ENCODE measurements at regions not wholly inside any gene's neighbourhood (a gene's known extent, or its start where the extent isn't known, plus 50 kb on each side); places are given as distances from the start of the nearest gene placed in this dataset.

DNA sequence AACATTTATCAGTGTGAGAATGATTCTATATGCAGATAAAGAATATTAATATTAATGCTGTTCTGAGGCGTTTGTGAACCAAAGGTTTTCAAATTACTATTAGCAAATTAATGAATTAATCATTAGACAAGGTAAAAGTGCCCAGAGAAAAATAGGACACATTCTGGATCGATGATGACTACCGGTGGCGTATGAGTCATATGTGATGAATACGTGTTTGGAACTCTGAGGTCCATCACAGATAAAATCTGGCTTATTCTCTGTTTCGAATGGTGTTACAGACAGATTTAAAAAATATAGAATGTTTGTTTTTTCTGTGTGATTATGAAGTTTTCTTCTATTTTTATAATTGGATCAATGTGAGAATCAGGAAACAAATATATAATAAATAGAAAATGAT, 79.2 kb upstream of the RTL1 start:
- DNase-seq (ENCODE audit: insufficient read length) (no peak), FAIRE-seq (no peak)
- TF ChIP-seq POLR2A (IDR thresholded peaks at IDR 0.05; ENCODE audit: low read depth, low read length) (no peak), TAF1 (IDR thresholded peaks at IDR 0.05; ENCODE audit: borderline replicate concordance, low read depth, low read length) (no peak), POLR2AphosphoS5 (IDR thresholded peaks at IDR 0.05; ENCODE audit: low read depth, low read length) (no peak)

DNA sequence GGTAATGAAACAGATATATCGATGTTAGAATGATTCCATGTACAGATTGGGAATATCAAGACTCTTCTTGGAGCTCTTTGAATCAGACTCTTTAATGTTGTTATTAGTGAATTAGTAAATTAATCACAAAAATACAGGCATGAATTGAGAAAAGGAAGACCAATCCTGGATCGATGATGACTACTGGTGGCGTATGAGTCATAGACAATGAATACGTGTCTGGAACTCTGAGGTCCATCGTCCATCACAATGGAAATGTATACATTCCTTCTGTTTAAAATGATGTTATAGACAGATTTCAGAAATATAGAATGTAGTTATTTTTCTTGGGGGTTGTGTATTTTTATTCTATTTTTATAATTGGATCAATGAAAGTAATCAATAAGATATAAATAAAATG, 80.2 kb upstream of the RTL1 start:
- FAIRE-seq: no peak
- no peak for DNase-seq (ENCODE audit: insufficient read length)
- TF ChIP-seq POLR2AphosphoS5 (IDR thresholded peaks at IDR 0.05; ENCODE audit: low read depth, low read length) (no peak), TAF1 (IDR thresholded peaks at IDR 0.05; ENCODE audit: borderline replicate concordance, low read depth, low read length) (no peak), POLR2A (IDR thresholded peaks at IDR 0.05; ENCODE audit: low read depth, low read length) (no peak)

DNA sequence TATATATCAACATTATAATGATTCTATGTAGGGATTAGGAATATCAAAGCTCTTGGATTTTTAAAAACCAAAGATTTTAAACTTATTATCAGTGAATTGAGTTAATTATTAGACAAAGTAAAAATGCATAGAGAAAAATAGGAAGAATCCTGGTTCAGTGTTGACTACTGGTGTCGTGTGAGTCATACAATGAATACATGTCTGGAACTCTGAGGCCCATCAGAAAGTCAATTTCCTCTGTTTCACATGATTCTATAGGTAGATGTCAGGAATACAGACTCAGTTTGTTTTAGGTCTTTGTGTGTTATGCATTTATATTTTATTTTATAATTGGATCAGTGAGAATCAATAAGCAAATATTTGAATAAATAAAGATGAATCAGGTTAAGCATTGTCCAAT, 84.5 kb upstream of the RTL1 start:
- FAIRE-seq (no peak), DNase-seq (ENCODE audit: insufficient read length) (no peak)
- TF ChIP-seq POLR2A (IDR thresholded peaks at IDR 0.05; ENCODE audit: low read depth, low read length) (no peak), TAF1 (IDR thresholded peaks at IDR 0.05; ENCODE audit: borderline replicate concordance, low read depth, low read length) (no peak), POLR2AphosphoS5 (IDR thresholded peaks at IDR 0.05; ENCODE audit: low read depth, low read length) (no peak)

DNA sequence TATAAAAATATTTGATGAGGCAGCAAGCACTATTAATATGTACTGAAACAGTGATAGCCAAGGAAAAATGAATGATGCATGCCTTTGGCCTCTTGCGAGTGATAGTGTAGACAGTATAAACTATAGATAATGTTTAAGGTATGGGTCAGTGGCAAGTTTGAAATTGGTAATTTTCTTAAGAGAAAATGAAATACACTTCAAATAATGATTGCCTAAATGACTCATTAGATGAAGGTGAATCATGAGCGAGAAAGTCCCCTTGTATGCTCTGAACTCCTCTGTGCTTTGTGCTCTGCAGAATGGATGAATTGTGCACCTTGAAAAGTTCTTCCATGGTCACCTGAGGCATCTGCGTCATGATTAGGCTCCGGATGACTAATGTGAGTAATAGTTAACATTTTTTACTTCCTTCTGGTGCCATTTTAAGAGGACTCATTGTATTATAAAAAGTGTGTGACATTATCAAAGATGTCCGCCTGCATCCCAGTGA, 84.9 kb upstream of the RTL1 start:
- FAIRE-seq (no peak), DNase-seq (ENCODE audit: insufficient read length) (no peak)
- TF ChIP-seq TAF1 (IDR thresholded peaks at IDR 0.05; ENCODE audit: borderline replicate concordance, low read depth, low read length) (no peak), POLR2A (IDR thresholded peaks at IDR 0.05; ENCODE audit: low read depth, low read length) (no peak), POLR2AphosphoS5 (IDR thresholded peaks at IDR 0.05; ENCODE audit: low read depth, low read length) (no peak)

DNA sequence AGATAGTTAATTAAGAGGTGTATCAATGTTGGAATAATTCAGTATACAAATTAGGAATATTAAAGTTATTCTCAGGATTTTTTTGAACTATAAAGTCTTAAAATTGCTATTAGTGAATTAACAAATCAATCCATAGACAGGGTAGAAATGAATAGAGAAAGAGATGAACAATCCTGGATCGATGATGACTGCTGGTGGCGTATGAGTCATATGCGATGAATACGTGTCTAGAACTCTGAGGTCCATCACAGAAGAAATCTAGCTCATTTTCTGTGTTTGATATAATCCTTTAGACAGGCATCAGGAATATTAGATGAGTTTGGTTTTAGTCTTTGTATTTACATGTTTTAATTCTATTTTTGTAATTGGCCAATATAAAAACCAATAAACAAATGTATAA, 85.4 kb upstream of the RTL1 start:
- TF ChIP-seq TAF1 (IDR thresholded peaks at IDR 0.05; ENCODE audit: borderline replicate concordance, low read depth, low read length): no peak
- TF ChIP-seq POLR2AphosphoS5 (IDR thresholded peaks at IDR 0.05; ENCODE audit: low read depth, low read length): no peak
- no peak for TF ChIP-seq POLR2A (IDR thresholded peaks at IDR 0.05; ENCODE audit: low read depth, low read length)
- no peak for FAIRE-seq

DNA sequence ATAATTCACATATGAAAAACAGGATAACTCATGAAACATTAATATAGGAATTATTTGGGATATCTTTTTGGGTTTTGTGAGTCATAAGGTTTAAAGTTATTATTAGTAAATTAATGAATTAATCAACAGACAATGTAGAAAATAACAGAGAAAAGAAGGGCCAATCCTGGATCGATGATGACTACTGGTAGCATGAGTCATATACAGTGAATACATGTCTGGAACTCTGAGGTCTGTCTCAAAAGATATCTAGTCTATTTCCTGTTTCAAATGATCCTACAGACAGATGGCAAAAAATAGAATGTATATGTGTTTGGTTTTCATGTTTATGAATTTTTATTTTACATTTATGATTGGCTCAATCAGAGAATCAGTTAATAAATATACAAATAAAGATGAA, 86.4 kb upstream of the RTL1 start:
- FAIRE-seq (no peak), DNase-seq (ENCODE audit: insufficient read length) (no peak)
- TF ChIP-seq POLR2AphosphoS5 (IDR thresholded peaks at IDR 0.05; ENCODE audit: low read depth, low read length) (no peak), POLR2A (IDR thresholded peaks at IDR 0.05; ENCODE audit: low read depth, low read length) (no peak), TAF1 (IDR thresholded peaks at IDR 0.05; ENCODE audit: borderline replicate concordance, low read depth, low read length) (no peak)

More for the DNA sequence above, 85.4 kb upstream of the RTL1 start:
- no peak for DNase-seq (ENCODE audit: insufficient read length)

DNA sequence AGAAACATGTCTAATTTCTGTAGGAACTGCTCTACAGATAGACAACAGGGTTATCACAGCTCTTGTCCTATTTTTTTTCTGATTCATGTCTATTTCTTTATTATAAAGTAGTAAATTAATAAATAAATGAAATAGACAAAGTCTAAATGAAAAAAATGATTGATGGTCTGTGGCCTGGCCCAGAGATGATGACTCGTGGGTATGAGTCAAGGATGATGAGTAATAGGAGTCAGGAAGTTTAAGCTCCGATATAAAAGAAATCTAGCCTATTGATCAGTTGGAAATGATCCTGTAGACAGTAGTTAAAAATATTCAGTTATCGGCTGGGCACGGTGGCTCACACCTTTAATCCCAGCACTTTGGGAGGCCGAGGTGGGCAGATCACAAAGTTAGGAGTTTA, 90.6 kb upstream of the RTL1 start:
- DNase-seq (ENCODE audit: insufficient read length) (no peak), FAIRE-seq (no peak)
- TF ChIP-seq POLR2A (IDR thresholded peaks at IDR 0.05; ENCODE audit: low read depth, low read length) (no peak), POLR2AphosphoS5 (IDR thresholded peaks at IDR 0.05; ENCODE audit: low read depth, low read length) (no peak), TAF1 (IDR thresholded peaks at IDR 0.05; ENCODE audit: borderline replicate concordance, low read depth, low read length) (no peak)

DNA sequence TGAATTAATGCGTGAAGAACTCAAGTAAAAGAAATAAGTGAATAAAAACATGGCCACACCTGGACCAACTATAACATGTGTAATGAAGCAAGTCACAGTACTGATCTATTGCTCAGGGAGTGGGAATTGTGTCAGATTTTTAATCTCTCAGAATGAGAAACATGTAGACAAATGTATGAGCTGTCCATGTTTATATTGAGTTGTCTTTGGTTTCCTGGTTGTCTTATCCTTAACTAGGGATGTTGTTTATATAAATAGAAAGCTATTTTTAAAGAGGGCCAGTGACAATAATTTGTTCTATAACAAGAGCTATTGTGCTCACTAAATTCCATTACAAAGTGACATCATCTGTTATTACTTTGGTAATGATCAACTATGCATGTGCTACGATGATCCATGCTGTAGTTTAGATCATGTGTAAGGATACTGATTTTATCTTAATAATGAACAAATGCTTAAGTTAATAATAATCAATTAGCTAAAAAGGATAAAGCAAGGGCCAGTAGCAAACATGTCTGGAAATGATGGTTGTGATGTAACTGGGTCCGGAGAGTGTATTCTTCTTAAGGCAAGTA, 91.3 kb upstream of the RTL1 start:
- FAIRE-seq (no peak), DNase-seq (ENCODE audit: insufficient read length) (no peak)
- TF ChIP-seq POLR2AphosphoS5 (IDR thresholded peaks at IDR 0.05; ENCODE audit: low read depth, low read length) (no peak), POLR2A (IDR thresholded peaks at IDR 0.05; ENCODE audit: low read depth, low read length) (no peak), TAF1 (IDR thresholded peaks at IDR 0.05; ENCODE audit: borderline replicate concordance, low read depth, low read length) (no peak)

DNA sequence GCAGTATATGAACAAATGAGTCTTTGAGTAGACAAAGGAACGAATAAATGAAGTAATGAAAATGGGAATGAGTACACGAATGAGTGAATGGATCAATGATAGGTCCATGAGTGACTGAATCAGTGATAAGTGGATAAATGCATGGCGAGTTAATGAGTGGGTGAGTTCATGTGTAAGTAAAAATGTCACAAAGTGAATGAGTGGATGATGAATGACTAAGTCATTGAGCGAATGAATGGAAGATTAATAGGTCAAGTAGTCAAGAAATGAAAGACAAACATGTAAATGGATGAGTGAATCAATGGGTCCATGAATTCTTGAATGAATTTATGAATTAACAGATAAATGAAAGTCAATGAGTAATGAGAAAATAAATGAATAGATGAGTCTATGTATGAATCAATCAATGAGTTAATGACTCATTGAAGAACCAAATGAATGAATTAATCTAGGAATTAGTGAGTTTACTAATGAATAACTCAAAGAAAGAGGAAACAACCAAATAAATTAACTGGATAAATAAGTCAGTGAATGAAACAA, 97.3 kb upstream of the RTL1 start:
- TF ChIP-seq POLR2AphosphoS5 (IDR thresholded peaks at IDR 0.05; ENCODE audit: low read depth, low read length) (no peak), TAF1 (IDR thresholded peaks at IDR 0.05; ENCODE audit: borderline replicate concordance, low read depth, low read length) (no peak)
- DNase-seq (ENCODE audit: insufficient read length): no peak
- no peak for FAIRE-seq

DNA sequence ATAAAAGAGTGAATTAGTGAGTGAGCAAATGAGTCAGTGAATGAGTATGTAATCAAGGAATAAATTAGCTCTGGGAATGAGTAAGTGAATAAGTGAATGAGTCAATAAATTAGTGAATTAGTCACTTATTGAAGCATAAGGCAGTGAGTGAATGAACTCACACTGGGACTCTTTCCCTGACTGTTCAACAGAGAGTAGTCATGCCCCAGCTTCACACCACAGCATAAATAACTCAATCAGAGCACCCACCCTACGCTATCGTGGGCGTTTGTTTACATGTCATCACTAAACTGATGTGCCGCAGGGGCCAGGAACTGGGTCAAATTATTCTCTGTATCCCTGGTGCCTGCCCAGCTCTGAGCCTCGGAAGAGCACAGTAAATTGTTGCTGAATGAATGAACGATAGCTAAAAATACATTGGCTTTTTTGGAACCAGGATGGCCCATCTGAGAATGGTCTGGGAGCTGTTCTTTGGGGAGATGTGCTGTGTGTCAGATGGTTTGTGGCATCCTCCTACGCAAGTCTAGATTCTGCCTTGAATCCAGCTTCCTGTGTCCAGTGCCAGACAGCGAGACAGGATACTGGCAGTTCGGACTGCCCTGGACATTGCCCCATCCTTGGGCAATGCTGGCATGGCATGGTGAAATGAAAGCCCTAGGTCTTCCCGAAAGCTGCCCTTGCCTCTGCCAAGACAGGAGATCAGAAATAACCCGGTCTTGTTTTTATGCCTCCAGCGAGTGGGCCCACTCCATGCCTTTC, 98.0 kb upstream of the RTL1 start:
- TF ChIP-seq TAF1 (IDR thresholded peaks at IDR 0.05; ENCODE audit: borderline replicate concordance, low read depth, low read length) (no peak), POLR2A (IDR thresholded peaks at IDR 0.05; ENCODE audit: low read depth, low read length) (no peak), POLR2AphosphoS5 (IDR thresholded peaks at IDR 0.05; ENCODE audit: low read depth, low read length) (no peak)
- no peak for FAIRE-seq
- no peak for DNase-seq (ENCODE audit: insufficient read length)

DNA sequence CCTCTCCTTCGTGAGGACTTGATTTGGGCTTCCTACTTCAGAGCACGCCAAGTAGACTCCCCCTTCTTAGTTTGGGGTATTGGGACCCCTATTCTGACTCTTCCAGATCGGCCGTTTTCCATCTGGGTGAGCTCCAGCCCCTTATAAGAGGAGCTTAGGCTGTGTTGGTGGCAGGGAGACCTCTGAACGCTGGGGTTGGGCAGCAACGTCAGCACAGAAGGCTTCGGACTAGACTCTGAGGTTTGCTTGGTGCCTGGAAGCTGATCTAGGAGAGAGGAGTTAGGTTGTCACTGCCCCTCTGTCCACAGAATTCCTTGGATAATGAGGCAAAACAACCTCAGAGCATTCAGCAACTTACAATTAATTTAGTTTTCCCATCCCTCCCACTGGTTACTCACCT, 99.2 kb upstream of the RTL1 start:
- TF ChIP-seq POLR2A (IDR thresholded peaks at IDR 0.05; ENCODE audit: low read depth, low read length) (no peak), TAF1 (IDR thresholded peaks at IDR 0.05; ENCODE audit: borderline replicate concordance, low read depth, low read length) (no peak), POLR2AphosphoS5 (IDR thresholded peaks at IDR 0.05; ENCODE audit: low read depth, low read length) (no peak)
- no peak for FAIRE-seq
- DNase-seq (ENCODE audit: insufficient read length): no peak

DNA sequence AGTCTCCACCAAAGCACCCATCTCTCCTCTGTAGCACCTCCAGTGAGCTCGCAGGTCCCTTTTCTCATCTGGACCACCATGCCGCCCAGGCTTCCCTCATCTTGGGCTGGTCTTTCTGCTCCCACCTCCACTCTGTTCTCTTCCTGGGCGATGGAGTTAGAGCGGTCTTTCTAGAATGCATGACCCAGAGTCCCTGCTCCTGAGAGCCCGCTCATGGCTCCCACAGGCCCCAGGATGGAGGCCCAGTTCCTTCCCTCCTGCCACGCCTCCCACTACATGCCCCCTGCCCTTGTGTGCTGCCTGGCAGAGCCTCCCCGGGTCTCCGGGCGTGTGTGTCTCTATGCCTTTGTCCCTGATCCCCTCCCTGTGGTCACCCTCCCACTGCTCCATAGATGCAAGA, 100.7 kb upstream of the RTL1 start:
- TF ChIP-seq TAF1 (IDR thresholded peaks at IDR 0.05; ENCODE audit: borderline replicate concordance, low read depth, low read length) (no peak), POLR2AphosphoS5 (IDR thresholded peaks at IDR 0.05; ENCODE audit: low read depth, low read length) (no peak)
- DNase-seq (ENCODE audit: insufficient read length): no peak

More for the DNA sequence above, 100.7 kb upstream of the RTL1 start:
- no peak for FAIRE-seq

Data from GM12892 (cell line).